ENCODE measurements at regions not wholly inside any gene's neighbourhood (a gene's known extent, or its start where the extent isn't known, plus 50 kb on each side); places are given as distances from the start of the nearest gene placed in this dataset.

DNA sequence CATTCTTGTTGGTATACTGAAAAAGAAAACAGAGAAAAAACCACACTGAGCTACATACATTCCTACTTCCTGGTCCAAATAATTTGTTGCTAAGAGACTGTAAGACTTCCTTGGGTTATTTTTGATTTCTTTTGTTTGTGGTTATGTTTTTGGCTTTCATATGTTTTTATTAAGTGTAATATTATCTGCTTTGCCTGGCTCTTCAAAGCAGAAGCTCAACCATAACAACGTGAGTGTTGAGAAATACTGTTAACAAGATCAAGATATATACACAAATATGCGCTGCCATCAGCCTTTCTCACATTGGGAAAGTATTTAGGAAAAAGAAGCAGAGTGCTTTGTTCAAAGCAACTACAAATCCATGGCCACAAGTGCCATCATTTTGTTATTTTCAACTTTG, 556.2 kb upstream of the CBLB start:
- ChIA-PET POLR2A (no interaction called here), CTCF (interaction anchor here (1.0 to 1.1 kb wide), 2 partner anchors 14 to 185 kb away, joined by 3 read pairs; no protein-coding TSS in a partner anchor)
- H3K4me3 ChIP-seq (ENCODE audit: low read depth, low read length), result no peak overlapping the region
- peak; percentile 72 for DNase-seq (ENCODE audit: low read depth, low spot score)
- TF ChIP-seq, protein P1, sequence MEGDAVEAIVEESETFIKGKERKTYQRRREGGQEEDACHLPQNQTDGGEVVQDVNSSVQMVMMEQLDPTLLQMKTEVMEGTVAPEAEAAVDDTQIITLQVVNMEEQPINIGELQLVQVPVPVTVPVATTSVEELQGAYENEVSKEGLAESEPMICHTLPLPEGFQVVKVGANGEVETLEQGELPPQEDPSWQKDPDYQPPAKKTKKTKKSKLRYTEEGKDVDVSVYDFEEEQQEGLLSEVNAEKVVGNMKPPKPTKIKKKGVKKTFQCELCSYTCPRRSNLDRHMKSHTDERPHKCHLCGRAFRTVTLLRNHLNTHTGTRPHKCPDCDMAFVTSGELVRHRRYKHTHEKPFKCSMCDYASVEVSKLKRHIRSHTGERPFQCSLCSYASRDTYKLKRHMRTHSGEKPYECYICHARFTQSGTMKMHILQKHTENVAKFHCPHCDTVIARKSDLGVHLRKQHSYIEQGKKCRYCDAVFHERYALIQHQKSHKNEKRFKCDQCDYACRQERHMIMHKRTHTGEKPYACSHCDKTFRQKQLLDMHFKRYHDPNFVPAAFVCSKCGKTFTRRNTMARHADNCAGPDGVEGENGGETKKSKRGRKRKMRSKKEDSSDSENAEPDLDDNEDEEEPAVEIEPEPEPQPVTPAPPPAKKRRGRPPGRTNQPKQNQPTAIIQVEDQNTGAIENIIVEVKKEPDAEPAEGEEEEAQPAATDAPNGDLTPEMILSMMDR (IDR thresholded peaks at IDR 0.05; ENCODE audit: insufficient read depth, low read length, missing control alignments), result no peak

DNA sequence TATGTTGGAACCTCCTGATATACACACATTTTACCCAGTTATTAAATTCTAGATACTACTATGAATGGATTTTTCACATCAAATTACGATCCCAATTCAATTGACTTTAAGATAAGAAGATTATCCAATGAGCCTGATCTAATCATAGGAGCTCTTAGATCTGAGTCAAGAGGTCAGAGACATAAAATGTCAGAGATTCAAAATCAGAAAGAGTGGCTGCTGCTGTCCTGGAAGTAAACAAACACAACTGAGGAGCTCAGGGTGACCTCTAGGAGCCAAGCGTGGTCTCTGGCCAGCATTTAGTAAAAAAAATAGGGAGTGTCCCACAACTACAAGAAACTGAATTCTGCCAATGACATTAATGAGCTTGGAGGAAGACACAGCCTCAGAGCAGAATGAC, 557.1 kb upstream of the CBLB start:
- ChIA-PET CTCF (interaction anchor here (1.0 to 1.1 kb wide), 2 partner anchors 11 to 184 kb away, joined by 3 read pairs; no protein-coding TSS in a partner anchor), POLR2A (no interaction called here)
- no peak overlapping the region for H3K4me3 ChIP-seq (ENCODE audit: low read depth, low read length)
- TF ChIP-seq, protein P1 (IDR thresholded peaks at IDR 0.05; ENCODE audit: insufficient read depth, low read length, missing control alignments), result no peak
- DNase-seq (ENCODE audit: low read depth, low spot score), result no peak

DNA sequence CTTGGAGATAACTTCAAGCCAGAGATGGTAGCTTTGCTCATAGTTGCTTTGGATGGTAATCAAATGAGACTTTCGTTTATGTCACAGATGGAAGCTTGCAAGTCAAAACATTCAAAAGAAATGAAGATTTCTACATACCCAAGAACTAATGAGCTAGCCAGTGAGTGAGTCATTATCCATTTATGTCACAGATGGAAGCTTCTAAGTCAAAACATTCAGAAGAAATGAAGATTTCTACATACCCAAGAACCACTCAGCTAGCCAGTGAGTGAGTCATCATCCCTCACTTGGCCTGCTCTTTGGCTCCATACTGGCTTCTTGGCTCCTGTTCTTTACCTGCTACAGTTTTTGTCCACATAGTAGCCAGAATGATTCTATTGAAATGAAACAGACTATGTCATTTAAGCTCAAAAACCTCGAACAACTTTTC, 559.8 kb upstream of the CBLB start:
- H3K4me3 ChIP-seq (ENCODE audit: low read depth, low read length), result no peak overlapping the region
- ChIA-PET POLR2A (interaction anchor here (1.3 to 1.6 kb wide), 2 partner anchors 83 to 181 kb away, joined by 4 read pairs; no protein-coding TSS in a partner anchor), CTCF (no interaction called here)
- TF ChIP-seq, protein P1 (IDR thresholded peaks at IDR 0.05; ENCODE audit: insufficient read depth, low read length, missing control alignments), result no peak
- peak; percentile 100 for DNase-seq (ENCODE audit: low read depth, low spot score)

DNA sequence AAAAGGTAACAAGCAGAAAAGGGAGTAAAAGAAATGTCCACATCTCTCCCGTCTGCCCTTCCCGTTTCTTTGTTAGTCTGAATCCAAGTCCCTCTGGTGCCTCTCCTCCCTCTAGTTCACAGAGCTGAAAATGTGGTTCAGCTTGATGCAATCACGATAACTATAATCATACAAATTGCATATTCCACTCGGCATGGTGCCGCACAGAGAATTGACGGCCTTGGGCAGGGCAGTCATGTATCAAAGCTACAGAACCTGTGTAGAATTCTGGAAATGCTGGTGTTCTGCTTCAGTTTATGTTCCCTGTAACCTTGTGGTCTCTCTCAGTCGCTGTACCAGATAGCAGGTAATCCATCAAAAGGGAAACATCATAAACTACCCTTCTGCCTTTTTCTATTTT, 562.9 kb upstream of the CBLB start:
- no peak for DNase-seq (ENCODE audit: low read depth, low spot score)
- no peak overlapping the region for H3K4me3 ChIP-seq (ENCODE audit: low read depth, low read length)
- CTCF ChIA-PET, result interaction anchor here (1.2 kb wide), 1 partner anchor 17 kb away, joined by 3 read pairs; no protein-coding TSS in a partner anchor
- POLR2A ChIA-PET, result no interaction called here
- TF ChIP-seq, protein P1 (IDR thresholded peaks at IDR 0.05; ENCODE audit: insufficient read depth, low read length, missing control alignments), result no peak

DNA sequence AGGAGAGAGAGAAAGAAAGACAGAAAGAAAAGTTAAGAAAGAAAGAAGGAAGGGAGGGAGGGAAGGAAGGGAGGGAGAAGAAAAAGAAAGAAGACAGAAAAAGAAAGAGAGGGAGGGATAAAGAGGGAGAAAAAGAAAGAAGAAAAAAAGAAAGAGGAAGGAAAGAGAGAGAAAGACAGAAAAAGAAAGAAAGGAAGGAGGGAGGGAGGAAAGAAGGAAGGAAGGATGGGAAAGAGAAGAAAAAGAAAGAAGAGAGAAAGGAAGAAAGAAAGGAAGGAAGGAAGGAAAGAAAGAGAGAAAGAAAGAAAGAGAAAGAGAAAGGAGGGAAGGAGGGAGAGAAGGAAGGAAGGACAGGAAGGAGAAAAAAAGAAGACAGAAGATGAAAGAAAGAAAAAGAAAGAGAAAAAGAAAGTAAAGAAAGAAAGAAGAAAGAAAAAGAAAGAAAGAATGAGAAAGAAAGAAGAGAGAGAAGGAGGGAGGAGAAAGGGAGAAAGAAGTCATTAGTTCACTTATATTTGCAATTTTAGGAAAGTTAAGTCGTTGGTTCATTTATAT, 567.2 kb upstream of the CBLB start:
- CTCF ChIA-PET, result no interaction called here
- POLR2A ChIA-PET, result no interaction called here
- DNase-seq (ENCODE audit: low read depth, low spot score), result no peak
- TF ChIP-seq, protein P1 (IDR thresholded peaks at IDR 0.05; ENCODE audit: insufficient read depth, low read length, missing control alignments), result no peak
- H3K4me3 ChIP-seq (ENCODE audit: low read depth, low read length), result no peak overlapping the region

DNA sequence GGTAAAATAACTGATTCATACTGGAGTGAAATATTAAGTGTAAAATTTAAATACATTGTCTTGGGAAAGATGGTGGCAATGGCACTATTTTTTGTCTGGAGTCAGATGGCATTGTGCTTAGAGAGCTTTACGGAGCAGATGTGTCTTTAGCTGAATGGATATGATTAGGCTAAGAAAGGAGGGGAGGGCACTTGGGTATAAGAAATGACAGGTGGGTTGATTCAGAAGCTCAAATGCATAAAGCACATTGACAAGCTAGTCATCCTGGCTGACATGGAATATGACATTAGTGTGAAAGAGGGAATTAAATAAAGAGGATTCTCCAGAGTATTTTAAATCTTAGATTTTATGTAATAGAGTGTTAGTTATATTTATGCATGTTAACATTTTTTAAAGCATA, 570.1 kb upstream of the CBLB start:
- TF ChIP-seq, protein P1 (IDR thresholded peaks at IDR 0.05; ENCODE audit: insufficient read depth, low read length, missing control alignments), result no peak
- DNase-seq (ENCODE audit: low read depth, low spot score), result no peak
- CTCF ChIA-PET, result no interaction called here

More for the DNA sequence above, 570.1 kb upstream of the CBLB start:
- H3K4me3 ChIP-seq (ENCODE audit: low read depth, low read length), result no peak overlapping the region
- POLR2A ChIA-PET, result no interaction called here

All from AG04449 (cell line).